Parathyroid adenoma (tissue), 2 donors: ENCODE measurements at regions not wholly inside any gene's neighbourhood (a gene's known extent, or its start where the extent isn't known, plus 50 kb on each side); places are given as distances from the start of the nearest gene placed in this dataset.

ENCODE experiments used
- H2AFZ ChIP-seq: fragments of 300-600 bp; sonication (generic); one replicate; pipeline ENCODE4 v1.7.0; 2017; ENCODE audit warnings: antibody characterized with exemption, mild to moderate bottlenecking
- H3K27ac ChIP-seq: fragments of 300-600 bp; sonication (generic); one replicate; pipeline ENCODE4 v1.7.0; 2017
- H3K27me3 ChIP-seq: fragments of 300-600 bp; sonication (generic); one replicate; pipeline ENCODE4 v1.7.0; 2017; ENCODE audit warnings: low read length; ENCODE audit not compliant: control insufficient read depth, insufficient read depth
- H3K36me3 ChIP-seq: fragments of 300-600 bp; sonication (generic); one replicate; pipeline ENCODE4 v1.7.0; 2017; ENCODE audit warnings: low read length; ENCODE audit not compliant: control insufficient read depth, insufficient read depth
- H3K4me1 ChIP-seq: fragments of 300-600 bp; sonication (generic); one replicate; pipeline ENCODE4 v1.7.0; 2017; ENCODE audit warnings: control low read depth
- H3K4me2 ChIP-seq: fragments of 300-600 bp; sonication (generic); one replicate; pipeline ENCODE4 v1.7.0; 2017; ENCODE audit warnings: low read length
- H3K4me3 ChIP-seq: fragments of 300-600 bp; sonication (generic); one replicate; pipeline ENCODE4 v1.7.0; 2017; ENCODE audit warnings: low read depth, low read length
- H3K79me2 ChIP-seq: fragments of 300-600 bp; sonication (generic); one replicate; pipeline ENCODE4 v1.7.0; 2017; ENCODE audit warnings: control low read depth
- H3K9ac ChIP-seq: fragments of 300-600 bp; sonication (generic); one replicate; pipeline ENCODE4 v1.7.0; 2017; ENCODE audit warnings: mild to moderate bottlenecking
- H3K9me3 ChIP-seq: fragments of 300-600 bp; sonication (generic); one replicate; pipeline ENCODE4 v1.7.0; 2017; ENCODE audit warnings: low read length; ENCODE audit not compliant: control insufficient read depth
- TF ChIP-seq, protein P1 (sequence below): fragments of 300-600 bp; sonication (generic); IDR thresholded peaks from one replicate; pipeline ENCODE4 v1.7.0; 2017; ENCODE audit warnings: antibody characterized with exemption, mild to moderate bottlenecking
- donor health status: primary hyperparathyroidism.

DNA sequence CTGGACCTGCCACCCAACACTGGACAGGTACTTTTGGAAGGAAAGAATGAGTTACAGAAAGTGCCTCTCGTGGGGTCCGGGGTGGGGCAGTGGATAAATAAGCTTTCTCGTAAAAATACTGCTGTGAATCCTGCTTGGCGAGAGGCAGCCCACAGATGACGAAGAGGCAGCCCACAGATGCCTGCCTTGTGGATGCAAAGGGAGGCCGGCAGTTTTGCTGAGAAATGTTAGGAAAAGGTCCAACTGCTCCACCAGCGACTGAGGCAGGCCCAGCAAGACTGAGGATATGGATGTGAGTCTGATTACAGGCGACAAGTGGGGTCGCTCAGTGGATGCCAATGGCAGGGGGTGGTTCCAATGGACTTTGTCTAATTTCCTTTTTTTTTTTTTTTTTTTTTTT lies 79.1 kb upstream of the PPP1R26 start:
- Histone ChIP-seq H2AFZ (no peak overlapping the region), H3K27me3 (no peaks in the 10 kb centered on the region), H3K79me2 (no peaks in the 10 kb centered on the region), H3K9me3 (no peaks in the 10 kb centered on the region), H3K9ac (no peak overlapping the region), H3K36me3 (no peaks in the 10 kb centered on the region), H3K4me3 (no peak overlapping the region), H3K4me2 (no peak overlapping the region), H3K4me1 (no peaks in the 10 kb centered on the region), H3K27ac (no peak overlapping the region)
- TF ChIP-seq, protein P1, sequence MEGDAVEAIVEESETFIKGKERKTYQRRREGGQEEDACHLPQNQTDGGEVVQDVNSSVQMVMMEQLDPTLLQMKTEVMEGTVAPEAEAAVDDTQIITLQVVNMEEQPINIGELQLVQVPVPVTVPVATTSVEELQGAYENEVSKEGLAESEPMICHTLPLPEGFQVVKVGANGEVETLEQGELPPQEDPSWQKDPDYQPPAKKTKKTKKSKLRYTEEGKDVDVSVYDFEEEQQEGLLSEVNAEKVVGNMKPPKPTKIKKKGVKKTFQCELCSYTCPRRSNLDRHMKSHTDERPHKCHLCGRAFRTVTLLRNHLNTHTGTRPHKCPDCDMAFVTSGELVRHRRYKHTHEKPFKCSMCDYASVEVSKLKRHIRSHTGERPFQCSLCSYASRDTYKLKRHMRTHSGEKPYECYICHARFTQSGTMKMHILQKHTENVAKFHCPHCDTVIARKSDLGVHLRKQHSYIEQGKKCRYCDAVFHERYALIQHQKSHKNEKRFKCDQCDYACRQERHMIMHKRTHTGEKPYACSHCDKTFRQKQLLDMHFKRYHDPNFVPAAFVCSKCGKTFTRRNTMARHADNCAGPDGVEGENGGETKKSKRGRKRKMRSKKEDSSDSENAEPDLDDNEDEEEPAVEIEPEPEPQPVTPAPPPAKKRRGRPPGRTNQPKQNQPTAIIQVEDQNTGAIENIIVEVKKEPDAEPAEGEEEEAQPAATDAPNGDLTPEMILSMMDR, result no peak

DNA sequence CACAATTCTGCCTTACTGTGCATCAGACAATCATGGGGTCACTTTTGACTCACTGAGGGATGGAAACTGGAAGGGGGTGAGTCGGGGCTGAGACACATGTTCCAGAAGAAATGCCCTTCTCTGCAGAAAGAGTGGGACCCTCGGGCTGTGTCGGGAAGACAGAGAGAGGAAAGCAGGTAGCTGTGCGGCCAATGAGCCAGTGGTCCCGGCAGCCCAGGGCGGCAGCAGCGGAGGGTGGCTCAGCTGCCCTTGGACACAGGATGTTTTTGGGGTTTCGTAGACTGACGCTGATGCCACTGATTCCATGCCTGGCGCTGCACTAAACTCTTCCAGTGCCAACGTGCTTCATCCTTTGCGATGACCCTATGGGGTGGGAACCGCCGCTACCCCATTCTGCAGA lies 78.4 kb upstream of the PPP1R26 start:
- Histone ChIP-seq H3K27ac (no peak overlapping the region), H3K79me2 (no peaks in the 10 kb centered on the region), H3K4me1 (no peaks in the 10 kb centered on the region), H3K4me2 (no peak overlapping the region), H3K4me3 (no peak overlapping the region), H3K9ac (no peak overlapping the region), H3K36me3 (no peaks in the 10 kb centered on the region), H3K27me3 (no peaks in the 10 kb centered on the region), H3K9me3 (no peaks in the 10 kb centered on the region), H2AFZ (no peak overlapping the region)
- TF ChIP-seq, protein P1, result no peak

GRCh38 chr9:135402048-135402738 lies 77.4 kb upstream of the PPP1R26 start:
- Histone ChIP-seq H3K36me3 (no peaks in the 10 kb centered on the region), H3K9ac (no peak overlapping the region), H3K27ac (no peak overlapping the region), H3K4me1 (no peaks in the 10 kb centered on the region), H3K4me2 (no peak overlapping the region), H3K27me3 (no peaks in the 10 kb centered on the region), H3K9me3 (no peaks in the 10 kb centered on the region), H3K79me2 (no peaks in the 10 kb centered on the region), H2AFZ (no peak overlapping the region), H3K4me3 (no peak overlapping the region)
- TF ChIP-seq, protein P1, result no peak

DNA sequence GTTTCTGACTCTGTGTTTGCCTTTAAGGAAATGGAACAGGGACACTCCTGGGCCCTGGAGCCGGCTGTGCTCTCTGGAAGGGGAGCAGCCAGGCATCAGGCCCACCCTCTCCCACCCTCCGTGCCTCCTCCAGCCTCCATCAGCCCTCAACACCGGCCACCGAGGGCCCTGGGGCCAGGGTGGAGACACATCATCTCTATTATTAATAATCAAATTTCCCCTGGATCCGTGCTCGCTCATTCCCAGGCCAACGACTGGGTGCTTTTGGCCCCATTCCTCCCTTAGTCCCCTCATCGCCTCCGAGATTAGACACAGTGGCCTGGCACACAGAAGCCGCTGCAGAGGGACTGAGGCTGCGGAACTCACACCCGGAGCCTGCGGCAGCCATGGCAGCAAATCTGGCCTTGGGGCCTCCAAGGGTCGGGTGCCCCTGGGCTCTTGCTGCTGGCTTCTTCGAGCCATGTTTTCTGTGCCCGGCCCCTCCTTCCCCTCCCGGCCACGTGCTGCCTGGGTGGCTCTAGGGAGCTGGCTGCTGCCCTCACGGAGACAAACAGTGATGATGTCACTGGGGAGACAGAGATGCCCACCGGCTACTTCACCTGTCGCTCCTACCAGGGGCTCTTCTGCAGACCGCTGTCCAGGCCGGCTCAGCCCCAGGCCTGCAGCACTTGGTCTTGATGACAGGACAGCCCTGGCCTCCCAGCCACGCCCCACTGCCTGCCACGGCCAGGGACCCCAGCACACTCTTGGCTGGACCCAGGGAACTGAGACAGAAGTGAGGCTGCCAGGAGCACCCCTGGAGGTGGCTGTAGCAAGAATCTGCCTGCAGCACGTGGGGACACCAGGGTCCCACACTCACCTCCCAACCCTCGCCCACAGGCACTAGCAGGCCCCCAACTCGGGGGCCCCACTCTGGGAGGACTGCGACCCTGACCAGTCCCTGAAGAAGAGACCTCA lies 76.6 kb upstream of the PPP1R26 start:
- H3K27ac ChIP-seq, result no peak overlapping the region
- TF ChIP-seq, protein P1, result no peak
- H3K4me3 ChIP-seq, result no peak overlapping the region
- no peak overlapping the region for H3K9ac ChIP-seq
- no peaks in the 10 kb centered on the region for H3K36me3 ChIP-seq
- H3K4me1 ChIP-seq, result no peaks in the 10 kb centered on the region
- H3K79me2 ChIP-seq, result no peaks in the 10 kb centered on the region
- no peak overlapping the region for H2AFZ ChIP-seq
- H3K9me3 ChIP-seq, result no peaks in the 10 kb centered on the region
- H3K4me2 ChIP-seq, result no peak overlapping the region
- H3K27me3 ChIP-seq, result no peaks in the 10 kb centered on the region
